Mesenchymal stem cell (in vitro differentiated cells and primary cell): ENCODE measurements at regions not wholly inside any gene's neighbourhood (a gene's known extent, or its start where the extent isn't known, plus 50 kb on each side); places are given as distances from the start of the nearest gene placed in this dataset.

Experiments
- DNase-seq: peaks from one replicate; pipeline ENCODE4 v3.0.0-alpha.2; 2013
- H2AFZ ChIP-seq: one replicate; pipeline ENCODE4 v1.6.1; 2013; ENCODE audit warnings: low read depth, mild to moderate bottlenecking, control low read depth, inconsistent platforms, low read length, moderate library complexity
- H2AK5ac ChIP-seq: 2 replicates; pipeline ENCODE4 v1.6.1; 2013; ENCODE audit warnings: low read length, moderate library complexity, mild to moderate bottlenecking, inconsistent platforms; ENCODE audit not compliant: severe bottlenecking
- H2BK120ac ChIP-seq: one replicate; pipeline ENCODE4 v1.6.1; 2013; ENCODE audit warnings: low read depth, mild to moderate bottlenecking, inconsistent platforms, low read length, moderate library complexity
- H2BK12ac ChIP-seq, 2 experiments: one replicate each; pipeline ENCODE4 v1.6.1; 2013; ENCODE audit warnings: inconsistent platforms in 2 of 2, low read length in 2 of 2, mild to moderate bottlenecking in 2 of 2, moderate library complexity in 2 of 2, control low read depth in 1 of 2
- H2BK15ac ChIP-seq: one replicate; pipeline ENCODE4 v1.6.1; 2013; ENCODE audit warnings: mild to moderate bottlenecking, low read depth, inconsistent platforms; ENCODE audit not compliant: poor library complexity, severe bottlenecking
- H2BK5ac ChIP-seq: 2 replicates; pipeline ENCODE4 v1.6.1; 2013; ENCODE audit warnings: low read depth, mild to moderate bottlenecking, low read length, control low read depth, inconsistent platforms; ENCODE audit not compliant: poor library complexity, severe bottlenecking
- H3K14ac ChIP-seq, 2 experiments: one replicate each; pipeline ENCODE4 v1.6.1; 2013; ENCODE audit warnings: inconsistent platforms in 2 of 2, low read length in 2 of 2, control low read depth in 1 of 2, mild to moderate bottlenecking in 1 of 2, moderate library complexity in 1 of 2
- H3K18ac ChIP-seq, 2 experiments: one replicate each; pipeline ENCODE4 v1.6.1; 2013; ENCODE audit warnings: inconsistent platforms in 2 of 2, low read length in 2 of 2, control low read depth in 1 of 2, low read depth in 1 of 2, mild to moderate bottlenecking in 1 of 2
- H3K23ac ChIP-seq, 2 experiments: one replicate each; pipeline ENCODE4 v1.6.1; 2013; ENCODE audit warnings: inconsistent platforms in 2 of 2, low read length in 2 of 2, mild to moderate bottlenecking in 2 of 2, moderate library complexity in 2 of 2, control low read depth in 1 of 2
- H3K27ac ChIP-seq: 2 replicates; pipeline ENCODE4 v1.5.1; 2013; ENCODE audit warnings: mild to moderate bottlenecking, moderate library complexity, low read length, control low read depth, inconsistent platforms; ENCODE audit not compliant: poor library complexity, severe bottlenecking
- H3K27me3 ChIP-seq, 2 experiments: 2 replicates each; pipeline versions ENCODE4 v1.6.1 to v1.7.0; 2013; ENCODE audit warnings: low read length in 2 of 2, mild to moderate bottlenecking in 2 of 2, moderate library complexity in 2 of 2, control low read depth in 1 of 2, inconsistent platforms in 1 of 2; ENCODE audit not compliant: control insufficient read depth in 1 of 2, insufficient read depth in 1 of 2
- H3K36me3 ChIP-seq, 2 experiments: 2 replicates each; pipeline versions ENCODE4 v1.6.1 to v1.7.0; 2013; ENCODE audit warnings: low read length in 2 of 2, control low read depth in 1 of 2, inconsistent platforms in 1 of 2, low read depth in 1 of 2, mild to moderate bottlenecking in 1 of 2; ENCODE audit not compliant: insufficient read depth in 2 of 2, control insufficient read depth in 1 of 2
- H3K4ac ChIP-seq, 2 experiments: one replicate each; pipeline ENCODE4 v1.6.1; 2013; ENCODE audit warnings: inconsistent platforms in 2 of 2, low read length in 2 of 2, mild to moderate bottlenecking in 2 of 2, moderate library complexity in 2 of 2, control low read depth in 1 of 2, low read depth in 1 of 2
- H3K4me1 ChIP-seq: 2 replicates; pipeline ENCODE4 v1.6.1; 2013; ENCODE audit warnings: low read depth, low read length, control low read depth; ENCODE audit not compliant: control insufficient read depth, insufficient read depth
- H3K4me2 ChIP-seq: 2 replicates; pipeline ENCODE4 v1.6.1; 2013; ENCODE audit warnings: low read length, mild to moderate bottlenecking, inconsistent platforms; ENCODE audit not compliant: poor library complexity, severe bottlenecking
- H3K4me3 ChIP-seq, 2 experiments: 2 replicates each; pipeline versions ENCODE4 v1.5.1 to v1.7.0; 2013; ENCODE audit warnings: low read length in 2 of 2, mild to moderate bottlenecking in 2 of 2, control low read depth in 1 of 2, low read depth in 1 of 2; ENCODE audit not compliant: insufficient read depth in 1 of 2
- H3K79me1 ChIP-seq: replicated peaks from 2 replicates; pipeline ENCODE4 v1.6.1; 2013; ENCODE audit warnings: mild to moderate bottlenecking, control low read depth, low read length, inconsistent platforms; ENCODE audit not compliant: poor library complexity, severe bottlenecking
- H3K9ac ChIP-seq: 2 replicates; pipeline ENCODE4 v1.7.0; 2013; ENCODE audit warnings: mild to moderate bottlenecking, low read length, moderate library complexity
- H3K9me3 ChIP-seq: 2 replicates; pipeline ENCODE4 v1.7.0; 2013; ENCODE audit warnings: mild to moderate bottlenecking, low read length; ENCODE audit not compliant: control insufficient read depth
- H4K8ac ChIP-seq: one replicate; pipeline ENCODE4 v1.6.1; 2013; ENCODE audit warnings: inconsistent platforms, mild to moderate bottlenecking, low read length, moderate library complexity
- H4K91ac ChIP-seq: one replicate; pipeline ENCODE4 v1.6.1; 2013; ENCODE audit warnings: mild to moderate bottlenecking, low read length, inconsistent platforms
- WGBS: methylation state at CpG from one replicate; pipeline ENCODE4 v1.1.7; 2013; ENCODE audit warnings: mixed read lengths; 5-methylcytosine and 5-hydroxymethylcytosine counted together

DNA sequence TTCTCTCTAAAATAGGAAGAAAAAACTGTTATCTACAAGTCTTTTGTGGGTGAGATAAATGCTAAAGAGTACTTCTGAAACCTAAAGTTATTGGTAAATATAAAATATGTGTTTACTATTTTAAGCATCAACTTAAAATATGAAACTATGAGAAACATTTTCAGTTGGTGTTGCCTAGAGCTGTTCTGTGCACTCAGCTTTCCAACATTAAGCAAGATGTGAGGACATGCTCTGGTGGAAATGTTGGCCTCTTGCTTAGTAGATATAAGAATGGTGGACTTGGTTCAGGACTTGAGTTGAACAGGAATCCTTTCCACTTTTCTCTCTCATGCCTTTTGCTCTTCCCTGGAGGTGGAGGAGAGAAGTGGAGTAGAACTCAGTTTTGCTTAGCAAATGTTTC is 164.1 kb upstream of the PELI2 start:
- Histone ChIP-seq H3K79me1 (no peaks in the 10 kb centered on the region), H3K4me1 (no peaks in the 10 kb centered on the region), H3K4me2 (no peak overlapping the region), H3K14ac (no peak overlapping the region), H3K4ac (no peak overlapping the region), H3K23ac (no peak overlapping the region), H3K36me3 (no peaks in the 10 kb centered on the region), H3K18ac (no peak overlapping the region), H2BK15ac (no peak overlapping the region), H3K27me3 (peaks cover 4 to 16% of the 10 kb centered on the region in 2 experiments), H2BK12ac (no peak overlapping the region), H2BK120ac (no peak overlapping the region), H4K8ac (no peak overlapping the region), H3K4me3 (no peak overlapping the region), H2BK5ac (no peak overlapping the region), H2AK5ac (no peak overlapping the region), H4K91ac (no peak overlapping the region), H3K27ac (no peak overlapping the region), H3K9me3 (no peaks in the 10 kb centered on the region), H3K9ac (no peak overlapping the region), H2AFZ (no peak overlapping the region)
- no peak for DNase-seq

DNA sequence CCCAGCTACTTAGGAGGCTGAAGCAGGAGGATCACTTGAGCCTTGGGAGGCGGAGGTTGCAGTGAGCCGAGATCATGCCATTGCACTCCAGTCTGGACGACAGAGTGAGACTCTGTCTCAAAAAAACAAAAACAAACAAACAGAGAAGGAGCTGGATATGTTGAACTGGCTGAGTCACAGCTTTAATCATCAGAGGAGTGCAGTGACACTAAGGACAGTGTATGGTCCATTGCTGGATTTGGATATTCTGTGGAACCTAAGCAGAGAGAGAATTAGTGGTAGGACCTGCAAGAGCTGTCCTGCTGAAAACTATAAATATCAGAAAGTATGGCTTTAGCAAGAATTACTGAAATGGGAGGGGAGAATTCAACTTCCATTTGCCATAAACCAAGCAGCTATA is 163.0 kb upstream of the PELI2 start:
- WGBS: 64% methylated on average over 3 of the region's 3 CpGs
- no peak overlapping the region for H2AK5ac ChIP-seq
- no peaks in the 10 kb centered on the region for H3K4me1 ChIP-seq
- no peak overlapping the region for H2AFZ ChIP-seq
- H2BK15ac ChIP-seq: no peak overlapping the region
- no peak overlapping the region for H4K91ac ChIP-seq
- no peak overlapping the region for H3K4me2 ChIP-seq
- H3K36me3 ChIP-seq: no peaks in the 10 kb centered on the region
- H2BK12ac ChIP-seq: no peak overlapping the region
- H3K79me1 ChIP-seq: no peaks in the 10 kb centered on the region
- H3K4ac ChIP-seq: no peak overlapping the region
- no peak overlapping the region for H3K9ac ChIP-seq
- no peak overlapping the region for H2BK120ac ChIP-seq
- H3K9me3 ChIP-seq: no peaks in the 10 kb centered on the region
- no peak overlapping the region for H3K14ac ChIP-seq
- no peak overlapping the region for H3K23ac ChIP-seq
- no peak overlapping the region for H3K27ac ChIP-seq
- H2BK5ac ChIP-seq: no peak overlapping the region
- H4K8ac ChIP-seq: no peak overlapping the region
- no peak for DNase-seq
- H3K27me3 ChIP-seq: peaks cover 4 to 16% of the 10 kb centered on the region in 2 experiments
- no peak overlapping the region for H3K4me3 ChIP-seq
- H3K18ac ChIP-seq: no peak overlapping the region

DNA sequence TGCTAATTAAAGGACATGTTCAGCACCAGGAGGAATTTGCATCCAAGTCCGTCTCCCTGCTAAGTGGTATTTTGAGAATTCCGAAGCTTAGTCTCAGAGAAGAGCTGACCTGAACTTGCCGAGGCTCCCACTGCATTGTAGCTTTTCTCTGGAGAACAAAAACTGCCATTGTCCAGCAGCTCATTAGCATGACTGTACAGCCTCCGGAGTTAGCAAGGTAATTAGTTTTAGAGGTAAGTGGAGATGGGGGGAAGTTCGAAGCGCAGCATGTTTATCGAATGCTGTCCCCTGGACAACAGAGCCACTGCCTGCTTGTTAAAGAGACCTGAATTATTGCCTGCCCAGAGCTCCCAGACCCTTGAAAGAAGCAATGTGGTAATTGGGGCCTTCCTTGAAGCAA is 160.3 kb upstream of the PELI2 start:
- 30% methylated on average over 7 of the region's 7 CpGs for WGBS

DNA sequence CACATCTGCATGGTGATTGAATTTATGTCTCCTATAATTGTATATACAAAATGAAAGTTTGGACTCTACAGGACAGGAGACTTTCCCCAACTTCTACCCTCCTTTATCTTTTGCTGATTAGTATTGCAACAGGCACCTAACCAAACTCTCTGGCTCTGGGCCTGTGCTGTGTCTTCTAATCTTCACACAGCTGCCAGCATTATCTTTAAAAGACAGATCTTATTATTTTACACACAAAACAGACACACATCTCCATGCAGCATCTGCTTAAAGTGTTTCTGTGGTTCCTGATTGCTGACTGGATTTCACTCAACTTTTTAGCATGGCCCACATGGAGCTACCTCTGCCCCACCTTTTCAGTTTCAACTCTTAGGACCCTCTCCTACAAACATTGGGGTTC is 154.9 kb upstream of the PELI2 start:
- no peak overlapping the region for H3K9ac ChIP-seq
- H2AFZ ChIP-seq: no peak overlapping the region
- no peak overlapping the region for H2AK5ac ChIP-seq
- H3K36me3 ChIP-seq: no peaks in the 10 kb centered on the region
- H4K91ac ChIP-seq: no peak overlapping the region
- H2BK5ac ChIP-seq: no peak overlapping the region
- no peak overlapping the region for H2BK15ac ChIP-seq
- no peak overlapping the region for H4K8ac ChIP-seq
- no peak overlapping the region for H2BK12ac ChIP-seq
- no peak overlapping the region for H3K4me3 ChIP-seq
- DNase-seq: no peak
- H3K18ac ChIP-seq: no peak overlapping the region
- H3K4me1 ChIP-seq: no peaks in the 10 kb centered on the region
- no peak overlapping the region for H3K4me2 ChIP-seq
- no peak overlapping the region for H3K4ac ChIP-seq
- no peak overlapping the region for H3K27ac ChIP-seq
- no peaks in the 10 kb centered on the region for H3K9me3 ChIP-seq
- H3K14ac ChIP-seq: no peak overlapping the region
- peaks cover 0 to 4% of the 10 kb centered on the region in 2 experiments for H3K27me3 ChIP-seq
- no peaks in the 10 kb centered on the region for H3K79me1 ChIP-seq
- H2BK120ac ChIP-seq: no peak overlapping the region
- H3K23ac ChIP-seq: no peak overlapping the region

More for the DNA sequence above, 160.3 kb upstream of the PELI2 start:
- peaks cover 4 to 11% of the 10 kb centered on the region in 2 experiments for H3K27me3 ChIP-seq
- H3K14ac ChIP-seq: no peak overlapping the region
- no peak overlapping the region for H2BK15ac ChIP-seq
- no peak overlapping the region for H4K8ac ChIP-seq
- no peaks in the 10 kb centered on the region for H3K36me3 ChIP-seq
- no peak overlapping the region for H3K23ac ChIP-seq
- no peaks in the 10 kb centered on the region for H3K9me3 ChIP-seq
- H2BK5ac ChIP-seq: no peak overlapping the region
- no peak overlapping the region for H2AK5ac ChIP-seq
- no peaks in the 10 kb centered on the region for H3K79me1 ChIP-seq
- H3K18ac ChIP-seq: no peak overlapping the region
- H3K4me1 ChIP-seq: no peaks in the 10 kb centered on the region
- no peak overlapping the region for H3K4ac ChIP-seq
- no peak overlapping the region for H2AFZ ChIP-seq
- H3K27ac ChIP-seq: no peak overlapping the region
- no peak for DNase-seq
- H3K9ac ChIP-seq: no peak overlapping the region
- H3K4me3 ChIP-seq: no peak overlapping the region
- no peak overlapping the region for H3K4me2 ChIP-seq
- H2BK12ac ChIP-seq: no peak overlapping the region
- no peak overlapping the region for H2BK120ac ChIP-seq
- no peak overlapping the region for H4K91ac ChIP-seq
